Epidermal melanocyte (primary cell): ENCODE measurements at regions not wholly inside any gene's neighbourhood (a gene's known extent, or its start where the extent isn't known, plus 50 kb on each side); places are given as distances from the start of the nearest gene placed in this dataset.
"Not testable (repeated sequence)": the region's sequence is repeated elsewhere in the genome, so short reads cannot be mapped to it uniquely, and the experiment has no call there.

Source experiments
- DNase-seq: peaks from one replicate; pipeline ENCODE4 v3.0.0; 2011; ENCODE audit warnings: low spot score; ENCODE audit not compliant: insufficient read length

DNA sequence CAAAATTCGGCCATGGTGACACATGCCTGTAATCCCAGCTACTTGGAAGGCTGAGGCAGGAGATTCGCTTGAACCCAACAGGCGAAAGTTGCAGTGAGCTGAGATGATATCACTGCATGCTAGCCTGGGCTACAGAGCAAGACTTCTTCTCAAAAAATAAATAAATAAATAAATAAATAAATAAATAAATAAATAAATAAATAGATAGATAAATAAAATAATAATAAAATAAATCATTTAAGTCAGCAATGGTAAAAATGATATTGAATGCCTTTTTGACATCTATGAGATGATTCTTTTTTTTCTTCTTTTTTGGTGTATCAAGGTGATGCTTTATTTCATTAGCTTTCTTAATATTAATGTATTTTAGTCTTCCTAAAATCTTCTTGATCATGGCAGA lies 221.7 kb upstream of the RXFP2 start:
- DNase-seq, result no peak

DNA sequence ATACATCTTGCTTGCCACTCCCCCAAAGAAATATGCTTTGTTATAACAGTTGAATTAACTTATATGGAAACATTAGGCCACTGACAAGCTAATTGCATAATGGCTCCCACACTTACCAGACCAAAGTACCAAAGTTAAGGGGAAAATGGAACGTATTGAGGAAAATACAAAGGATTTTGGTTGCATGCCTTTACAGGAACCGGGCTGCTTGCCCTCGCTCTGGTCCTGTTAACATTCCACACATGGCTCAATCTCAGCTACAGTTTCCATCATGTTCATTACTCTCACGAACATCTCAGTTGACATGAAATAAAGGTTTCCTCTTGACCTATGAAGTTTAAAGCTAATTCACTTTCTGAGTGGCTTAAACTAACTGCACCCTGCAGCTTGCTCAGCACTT lies 220.7 kb upstream of the RXFP2 start:
- DNase-seq, result no peak

DNA sequence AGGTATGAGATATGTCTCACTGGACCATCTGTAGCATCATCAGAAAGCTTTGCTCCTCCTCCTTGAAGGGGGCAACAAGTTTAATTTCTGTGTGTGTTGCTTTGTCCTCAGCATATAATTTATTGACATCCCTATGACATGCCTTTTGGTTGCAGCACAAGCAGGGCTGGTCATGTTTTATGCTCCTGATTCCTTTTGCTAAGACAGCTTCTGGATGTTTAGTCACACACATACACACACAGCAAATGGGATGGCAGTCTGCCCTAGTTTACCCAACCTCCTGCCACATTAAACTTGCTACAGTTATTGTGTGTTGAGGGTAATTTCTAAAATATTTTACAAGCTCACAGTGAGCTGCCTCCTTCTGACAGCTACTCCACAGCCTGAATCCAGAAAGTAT lies 217.9 kb upstream of the RXFP2 start:
- no peak for DNase-seq

DNA sequence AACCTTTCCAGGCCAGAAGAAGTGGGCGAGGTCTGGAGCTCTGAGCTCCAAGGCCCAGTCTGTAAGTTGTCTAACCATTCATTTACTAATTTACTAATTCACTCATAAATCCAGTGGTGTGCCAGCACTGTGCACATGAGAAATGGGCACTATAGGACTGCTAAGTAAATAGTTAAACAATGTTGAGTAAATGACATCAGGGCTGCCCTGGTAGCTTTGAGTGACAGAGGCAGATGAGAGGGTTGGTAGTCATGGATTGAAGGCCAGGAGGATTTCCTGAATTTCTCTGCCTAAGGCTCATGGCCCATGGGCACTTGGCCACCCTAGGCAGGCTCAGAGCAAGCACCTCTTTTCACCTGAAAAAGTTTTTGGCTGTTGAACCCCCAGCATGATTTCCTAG lies 216.9 kb upstream of the RXFP2 start:
- DNase-seq, result no peak

DNA sequence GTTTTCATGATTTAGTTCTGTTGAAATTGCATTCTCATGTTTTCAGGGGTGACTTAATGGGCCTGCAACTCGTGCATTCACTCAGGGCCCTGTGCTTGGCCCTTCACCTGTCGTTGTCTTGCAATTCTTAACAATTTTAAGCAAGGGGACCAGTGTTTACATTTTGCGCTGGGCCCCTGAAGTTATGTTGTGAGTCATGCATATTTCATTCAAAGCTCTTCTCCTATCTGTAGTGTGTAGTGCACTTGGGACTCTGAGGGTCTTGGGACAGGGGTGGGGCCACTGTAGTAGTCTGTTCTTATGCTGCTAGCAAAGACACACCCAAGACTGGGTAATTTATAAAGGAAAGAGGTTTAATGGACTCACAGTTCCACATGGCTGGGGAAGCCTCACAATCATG lies 211.2 kb upstream of the RXFP2 start:
- no peak for DNase-seq

DNA sequence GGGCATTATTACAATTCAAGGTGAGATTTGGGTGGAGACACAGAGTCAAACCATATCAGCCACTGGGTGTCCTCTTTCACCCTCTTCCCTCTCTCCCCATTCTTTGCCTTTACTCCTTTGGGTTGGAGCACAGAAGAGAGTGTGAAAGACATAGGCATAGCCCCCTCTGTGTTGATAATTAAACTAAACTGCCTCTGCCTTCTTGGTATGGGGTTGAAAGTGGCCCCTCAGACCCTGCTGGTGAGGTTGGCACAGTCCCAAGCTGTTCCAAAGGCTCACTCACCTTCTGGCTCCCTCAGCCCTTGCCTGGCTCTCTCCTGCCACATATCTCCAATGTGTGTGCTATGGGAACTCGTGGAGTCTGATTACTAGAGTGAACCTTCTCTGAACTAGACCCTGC lies 210.6 kb upstream of the RXFP2 start:
- DNase-seq, result no peak

DNA sequence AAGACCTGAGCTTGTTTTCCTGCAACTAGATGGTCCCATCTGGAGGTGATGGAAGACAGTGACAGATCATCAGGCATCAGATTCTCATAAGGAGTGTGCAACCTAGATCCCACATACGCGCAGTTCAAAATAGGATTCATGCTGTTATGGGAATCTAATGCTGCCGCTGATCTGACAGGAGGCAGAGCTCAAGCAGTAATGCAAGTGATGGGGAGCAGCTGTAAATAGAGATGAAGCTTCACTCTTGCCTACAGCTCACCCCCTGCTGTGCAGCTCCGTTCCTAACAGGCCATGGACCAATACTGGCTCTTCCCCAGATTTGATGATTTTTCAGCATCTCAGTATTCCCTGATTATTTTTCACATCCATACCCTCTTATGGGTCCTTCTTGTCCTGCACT lies 208.4 kb upstream of the RXFP2 start:
- no peak for DNase-seq

DNA sequence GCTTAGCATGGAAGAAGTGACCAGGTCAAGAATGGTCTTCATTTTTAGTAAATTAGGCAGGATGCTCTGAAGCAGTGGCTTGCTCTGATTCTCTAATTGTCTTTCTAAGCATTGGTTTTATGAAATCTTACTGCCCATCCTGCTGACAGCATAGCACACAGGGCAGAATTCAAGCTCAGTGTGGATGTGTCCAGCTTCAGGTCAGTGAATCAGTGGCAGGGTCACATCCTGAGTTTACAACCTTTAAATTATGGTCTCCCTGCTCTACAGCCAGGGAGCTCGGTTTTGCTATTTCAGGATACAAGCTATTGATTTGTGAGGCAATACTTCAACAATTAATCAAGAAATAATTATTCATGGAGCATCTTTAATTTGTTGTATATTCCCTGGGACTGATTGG lies 202.3 kb upstream of the RXFP2 start:
- no peak for DNase-seq

DNA sequence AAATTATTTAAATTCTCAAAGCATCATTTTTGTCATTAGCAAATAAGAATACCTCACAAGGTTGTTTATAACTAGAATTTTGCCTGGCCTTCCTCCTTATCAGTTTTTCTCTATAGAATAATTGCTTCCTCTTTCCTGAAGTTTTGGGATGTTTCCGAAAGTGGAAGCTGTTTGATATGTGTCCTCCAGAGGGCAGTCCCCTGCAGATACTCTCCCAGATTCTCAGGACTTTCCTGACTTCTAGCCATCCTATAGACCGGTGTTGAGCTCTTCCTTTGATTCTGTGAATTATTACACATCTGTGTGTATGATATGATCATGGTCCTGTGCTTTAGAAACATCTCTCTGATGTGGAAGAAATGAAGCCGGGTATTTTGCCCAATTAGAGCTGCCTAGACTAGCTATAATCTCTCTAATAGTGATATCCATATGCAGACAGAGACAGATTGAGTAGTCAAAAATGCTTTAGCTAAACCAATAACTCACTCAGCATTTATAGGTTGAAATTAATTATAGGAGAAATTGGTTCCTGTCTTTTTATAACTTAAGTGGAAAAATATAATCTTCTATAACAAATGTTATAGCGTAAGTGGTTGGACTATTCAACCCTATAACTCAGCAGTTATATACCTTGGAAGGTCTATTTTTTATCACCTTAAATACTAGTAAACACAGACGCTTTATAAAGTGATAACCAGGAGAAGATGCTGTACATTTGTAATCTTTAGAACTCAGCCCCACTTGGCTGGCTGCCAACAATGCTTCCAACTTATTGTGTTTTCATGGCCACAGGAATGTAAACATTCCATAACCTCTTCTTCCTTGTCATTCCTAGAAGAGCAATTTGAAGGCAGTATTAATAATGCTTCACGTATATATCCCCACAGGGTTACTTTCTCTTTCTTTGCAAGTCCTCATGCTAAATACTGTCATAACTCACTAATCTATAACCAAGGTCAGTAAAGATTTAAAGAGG lies 201.0 kb upstream of the RXFP2 start:
- peak; percentile 36 for DNase-seq

DNA sequence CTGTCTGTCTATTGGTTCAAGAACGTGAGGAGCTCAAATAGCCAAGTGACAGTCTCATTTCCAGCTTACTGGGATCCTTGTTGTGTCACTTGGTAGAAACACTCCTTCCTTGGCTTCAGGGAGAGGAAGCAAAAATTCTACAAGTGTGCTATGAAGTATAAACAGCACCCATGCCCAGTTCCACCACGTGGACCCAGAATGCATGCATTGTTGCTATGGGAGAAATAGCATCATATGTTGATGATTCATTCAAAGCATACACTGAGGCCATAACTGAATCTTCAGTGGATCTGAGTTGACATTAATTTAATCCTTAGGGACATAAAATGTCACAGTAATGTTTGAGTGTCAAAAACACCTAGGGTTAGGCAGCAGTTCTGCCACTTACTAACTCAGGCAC lies 199.0 kb upstream of the RXFP2 start:
- DNase-seq, result no peak

DNA sequence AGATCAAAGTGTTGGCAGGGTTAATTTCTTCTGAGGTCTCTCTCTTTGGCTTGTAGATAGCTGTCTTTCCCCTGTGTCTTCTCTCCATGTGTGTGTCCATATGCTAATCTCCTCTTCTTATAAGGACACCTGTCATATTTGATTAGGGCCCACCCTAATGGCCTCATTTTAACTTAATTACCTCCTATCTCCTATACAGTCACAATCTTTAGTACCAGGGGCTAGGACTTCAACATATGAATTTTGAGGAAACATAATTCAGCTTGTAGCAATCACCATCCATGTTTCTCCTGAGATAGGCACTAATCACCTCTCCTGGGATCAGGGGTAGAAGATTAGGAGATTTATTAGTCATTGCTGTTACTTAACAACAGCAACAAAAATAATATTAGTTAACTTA lies 196.1 kb upstream of the RXFP2 start:
- no peak for DNase-seq

DNA sequence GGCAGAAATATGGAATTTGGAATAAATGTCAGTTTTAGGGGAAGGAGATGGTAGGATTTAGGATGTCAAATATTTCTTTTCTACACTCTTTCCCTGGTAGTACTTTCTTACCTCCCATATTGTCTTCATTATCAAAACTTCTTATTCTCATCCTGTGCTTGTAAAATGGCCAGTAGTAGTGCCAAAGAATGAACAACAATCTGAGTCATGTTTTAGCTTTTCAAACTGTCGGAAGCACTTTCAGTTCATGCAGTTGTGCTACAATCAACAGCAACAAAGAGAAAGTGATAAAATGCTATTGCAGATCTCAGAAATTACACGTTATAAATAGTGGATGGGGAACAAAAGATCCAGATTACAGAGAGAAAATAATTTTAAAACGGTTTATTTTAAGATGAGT lies 193.7 kb upstream of the RXFP2 start:
- no peak for DNase-seq

DNA sequence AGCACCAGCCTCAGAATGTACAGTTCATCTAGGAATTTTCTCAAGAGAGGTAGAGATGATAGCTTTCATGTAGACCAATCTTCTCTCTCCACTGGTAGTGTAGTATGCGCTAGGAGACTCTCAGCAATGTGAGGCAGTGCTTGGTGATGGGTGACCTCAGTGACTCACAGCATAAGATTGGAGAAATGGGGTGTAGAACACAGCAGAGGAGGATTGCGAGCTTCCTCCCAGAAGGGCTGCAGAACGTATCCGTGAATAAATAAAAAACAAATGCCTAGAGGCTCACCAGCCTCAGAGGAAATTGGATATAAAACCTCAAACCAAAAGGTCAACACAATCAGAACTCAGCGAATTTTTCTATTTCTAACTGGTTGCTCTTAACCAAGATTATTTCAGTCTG lies 182.9 kb upstream of the RXFP2 start:
- no peak for DNase-seq

DNA sequence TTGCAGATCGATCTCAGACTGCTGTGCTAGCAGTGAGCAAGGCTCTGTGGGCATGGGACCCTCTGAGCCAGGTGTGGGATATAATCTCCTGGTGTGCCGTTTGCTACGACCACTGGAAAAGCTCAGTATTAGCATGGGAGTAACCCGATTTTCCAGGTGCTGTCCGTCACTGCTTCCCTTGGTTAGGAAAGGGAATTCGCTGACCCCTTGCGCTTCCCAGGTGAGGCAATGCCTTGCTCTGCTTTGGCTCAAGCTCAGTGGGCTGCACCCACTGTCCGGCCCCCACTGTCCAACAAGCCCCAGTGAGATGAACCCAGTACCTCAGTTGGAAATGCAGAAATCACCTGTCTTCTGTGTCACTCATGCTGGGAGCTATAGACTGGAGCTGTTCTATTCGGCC lies 155.1 kb upstream of the RXFP2 start:
- not testable (repeated sequence) for DNase-seq

DNA sequence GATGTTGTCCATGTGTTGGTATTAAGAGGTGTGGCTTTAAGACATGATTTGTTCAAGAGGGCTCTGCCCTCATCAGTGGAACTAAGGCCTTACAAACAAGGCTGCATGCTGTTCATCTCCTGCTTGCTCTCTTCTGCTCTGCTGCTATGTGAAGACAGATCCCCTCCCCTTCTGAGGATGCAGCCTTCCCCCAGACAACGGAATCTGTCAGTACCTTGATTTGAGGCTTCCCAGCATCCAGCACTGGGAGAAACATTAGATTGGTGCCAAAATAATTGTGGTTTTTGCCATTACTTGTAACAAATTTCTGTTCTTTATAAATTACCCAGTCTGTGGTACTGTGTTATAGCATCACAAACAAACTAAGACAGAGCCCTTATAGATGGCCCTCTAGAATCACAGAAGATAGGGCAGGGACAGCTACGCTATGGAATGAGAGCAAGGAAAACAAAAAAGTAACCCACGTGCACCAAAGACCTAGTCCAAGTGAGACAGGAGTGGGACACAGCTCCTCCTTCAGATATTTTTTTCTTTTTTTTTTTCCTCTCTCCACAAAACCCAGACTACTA lies 151.5 kb upstream of the RXFP2 start:
- no peak for DNase-seq

DNA sequence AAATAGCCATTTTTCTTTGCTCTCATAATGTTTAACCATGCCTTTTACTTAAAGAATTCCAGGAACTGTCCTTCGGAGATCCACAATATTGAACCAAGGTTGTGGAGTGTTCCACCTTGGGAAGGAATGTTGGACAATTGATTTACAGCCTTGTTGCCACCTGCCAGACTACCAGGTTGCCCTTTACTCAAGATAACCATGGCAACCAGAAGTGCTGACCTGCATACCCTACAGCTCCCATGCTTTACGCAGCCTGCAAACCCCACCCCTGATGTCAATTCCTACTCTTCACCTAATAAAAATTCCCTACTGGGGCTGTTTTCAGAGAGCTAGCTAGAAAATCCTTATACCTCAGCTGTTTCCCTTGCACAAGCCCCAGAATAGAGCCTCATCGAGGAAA lies 151.0 kb upstream of the RXFP2 start:
- no peak for DNase-seq

DNA sequence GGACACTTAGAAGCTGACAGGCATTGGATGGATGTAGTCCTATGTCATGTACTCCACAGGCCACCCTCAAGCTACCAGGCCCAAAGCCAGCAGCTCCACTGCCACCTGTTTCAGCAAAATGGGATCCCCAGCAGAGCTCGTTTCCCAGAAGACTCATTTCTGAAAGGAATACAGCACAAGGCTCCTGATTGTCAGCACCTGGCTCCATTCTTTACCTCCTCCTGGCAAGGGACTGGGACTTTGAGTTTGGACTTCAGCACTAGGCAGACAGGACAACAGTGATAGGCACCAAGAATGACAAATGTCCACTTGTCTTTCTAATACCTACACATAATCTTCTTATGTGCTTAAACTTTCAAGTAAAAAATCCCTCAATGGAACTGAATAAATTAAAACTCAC lies 150.4 kb upstream of the RXFP2 start:
- DNase-seq, result no peak

DNA sequence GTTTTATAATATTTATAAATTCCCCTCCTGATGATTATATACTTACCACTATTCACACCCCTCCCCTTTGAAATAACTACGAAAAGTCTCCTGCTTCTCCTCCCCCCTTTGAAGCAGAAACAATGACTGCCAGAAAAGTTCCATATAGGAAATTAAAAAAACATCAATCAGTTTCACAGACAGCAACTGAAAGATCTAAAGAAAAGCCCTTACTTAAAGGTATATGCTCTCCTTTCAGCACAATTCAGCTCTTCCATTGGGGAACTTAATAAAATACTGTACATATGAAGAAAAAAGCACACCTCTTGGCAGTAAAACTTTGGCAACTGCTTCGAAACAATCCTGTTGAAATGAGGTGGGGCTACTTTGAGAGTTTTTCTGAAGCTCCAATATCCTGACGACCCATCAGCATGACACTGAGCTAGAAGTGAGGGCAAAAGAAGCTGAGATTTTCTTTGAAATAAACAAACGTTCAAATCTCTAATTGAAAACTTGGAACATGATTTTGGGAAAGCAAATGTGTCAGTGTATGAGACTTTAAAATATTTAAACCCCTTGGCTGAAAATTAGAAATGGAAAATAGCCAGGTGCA lies 147.6 kb upstream of the RXFP2 start:
- DNase-seq, result no peak

DNA sequence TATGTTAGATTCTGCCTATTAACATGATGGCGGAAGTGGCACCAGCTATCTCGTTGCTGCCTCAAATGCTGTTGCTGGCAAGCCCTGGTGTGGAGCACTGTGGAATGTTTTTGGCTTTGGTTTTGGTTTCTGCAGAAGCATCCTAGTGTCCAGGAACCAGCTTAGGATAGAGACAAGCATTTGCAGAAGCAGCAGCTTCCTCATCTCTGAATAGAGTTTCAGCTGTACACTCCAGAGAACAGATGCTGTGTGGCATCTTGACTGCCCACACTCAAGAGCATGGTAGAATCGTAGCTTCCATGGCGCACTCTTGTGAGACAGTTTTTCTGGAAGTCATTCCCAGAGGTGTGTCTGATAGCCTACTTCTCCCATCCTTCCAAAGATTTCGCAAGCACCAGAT lies 145.3 kb upstream of the RXFP2 start:
- no peak for DNase-seq

DNA sequence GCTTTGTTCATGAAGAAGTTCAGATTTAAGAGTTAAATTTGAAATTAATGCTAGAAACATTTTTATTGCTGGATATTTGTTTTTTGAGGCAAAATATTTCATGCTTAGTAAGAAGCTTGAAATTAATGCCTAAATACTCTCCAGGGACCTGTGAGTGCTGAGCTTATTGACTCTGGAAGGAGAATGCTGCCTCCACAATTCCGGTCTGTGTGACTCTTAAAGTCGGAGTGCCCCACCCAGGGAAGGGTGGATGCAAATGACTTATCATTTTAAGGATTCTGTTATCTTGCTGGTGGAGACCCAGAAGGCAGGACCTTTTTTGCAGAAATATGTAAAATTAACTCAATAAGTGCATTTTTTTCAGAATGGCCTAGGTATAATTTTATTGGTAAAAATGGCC lies 143.8 kb upstream of the RXFP2 start:
- DNase-seq, result no peak

DNA sequence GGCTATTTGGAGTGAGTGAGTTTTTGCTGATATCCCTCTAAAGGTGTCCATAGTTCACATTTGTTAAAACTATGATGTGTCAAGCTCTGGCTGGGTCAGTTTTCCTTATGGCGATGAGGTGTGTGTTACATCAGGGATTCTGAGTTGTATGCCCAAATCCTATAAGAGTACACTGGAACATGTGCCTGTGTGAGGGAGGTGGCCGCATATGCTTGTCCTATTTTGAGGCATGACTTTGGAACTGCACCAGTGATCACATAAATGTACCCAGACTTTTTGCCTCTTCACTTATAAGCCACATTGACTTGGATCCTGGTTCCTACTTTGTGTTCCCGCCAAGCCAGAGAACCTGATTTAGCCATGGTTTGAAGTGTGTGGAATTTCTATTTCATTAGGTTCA lies 140.3 kb upstream of the RXFP2 start:
- no peak for DNase-seq

DNA sequence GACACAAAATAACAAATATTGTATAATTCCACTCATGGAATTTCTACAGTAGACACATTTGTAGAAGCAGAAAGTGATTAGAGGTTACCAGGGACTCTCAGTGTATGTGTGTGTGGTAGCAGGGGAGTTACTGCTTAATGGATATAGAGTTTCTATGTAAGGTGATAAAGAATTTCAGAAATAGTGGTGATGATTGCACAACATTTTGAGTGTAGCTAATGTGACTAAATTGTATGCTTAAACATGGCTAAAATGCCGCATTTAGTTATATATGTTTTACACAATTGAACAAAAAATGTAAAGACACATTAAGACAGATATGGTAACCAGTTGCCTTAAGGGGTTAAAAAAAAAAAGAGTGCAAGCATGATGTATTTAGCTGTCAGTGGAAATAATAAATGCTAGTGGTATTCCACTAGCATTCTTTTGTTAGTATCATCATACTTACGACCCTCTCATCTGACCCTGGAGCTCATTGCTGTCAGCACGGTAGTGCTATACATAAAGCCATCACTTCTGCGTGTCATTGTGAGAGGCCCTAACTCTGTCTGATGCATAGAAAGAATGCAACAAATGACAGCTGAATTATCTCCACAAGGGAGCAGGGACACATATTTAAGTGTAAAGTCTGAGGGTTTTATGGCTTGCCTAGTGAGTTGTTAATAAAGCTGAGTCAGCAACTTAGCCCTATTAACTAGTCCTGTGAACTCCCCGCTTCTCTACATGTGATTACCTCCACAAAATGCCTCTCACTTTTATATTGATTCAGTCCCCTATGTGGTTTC lies 134.1 kb upstream of the RXFP2 start:
- DNase-seq, result no peak
